NT2/D1 (cell line): ENCODE measurements at regions not wholly inside any gene's neighbourhood (a gene's known extent, or its start where the extent isn't known, plus 50 kb on each side); places are given as distances from the start of the nearest gene placed in this dataset.

Source experiments
- DNase-seq: peaks from one replicate; pipeline ENCODE4 v3.0.0-alpha.2; 2011; ENCODE audit warnings: low read depth, low spot score
- H3K27me3 ChIP-seq: 2 replicates; pipeline ENCODE4 v1.6.0; 2011; ENCODE audit warnings: mild to moderate bottlenecking; ENCODE audit not compliant: insufficient read length, insufficient read depth
- H3K36me3 ChIP-seq: 2 replicates; pipeline ENCODE4 v1.6.1; 2011; ENCODE audit warnings: mild to moderate bottlenecking, low read length, mixed read lengths; ENCODE audit not compliant: insufficient read depth, insufficient read length
- H3K4me1 ChIP-seq: 2 replicates; pipeline ENCODE4 v1.5.1; 2011; ENCODE audit not compliant: insufficient read depth, insufficient read length
- H3K4me3 ChIP-seq: 2 replicates; pipeline ENCODE4 v1.5.1; 2011; ENCODE audit warnings: low read depth; ENCODE audit not compliant: insufficient read length
- H3K9ac ChIP-seq: 2 replicates; pipeline ENCODE4 v1.6.0; 2011; ENCODE audit warnings: low read depth; ENCODE audit not compliant: insufficient read length
- H3K9me3 ChIP-seq: 2 replicates; pipeline ENCODE4 v1.5.1; 2011; ENCODE audit warnings: mild to moderate bottlenecking, low read length; ENCODE audit not compliant: insufficient read depth
- SUZ12 ChIP-seq: IDR thresholded peaks from 2 replicates; pipeline ENCODE4 v1.6.1; 2011; ENCODE audit not compliant: insufficient read length, insufficient read depth; ENCODE audit errors: extremely low read depth
- YY1 ChIP-seq: IDR thresholded peaks from 2 replicates; pipeline ENCODE4 v1.6.1; 2011; ENCODE audit not compliant: insufficient read length, insufficient read depth
- ZNF274 ChIP-seq: IDR thresholded peaks from 2 replicates; pipeline ENCODE4 v1.6.1; 2011; ENCODE audit warnings: mild to moderate bottlenecking, low read depth, low read length

- no peaks in the 10 kb centered on the region for H3K27me3 ChIP-seq
- no peaks in the 10 kb centered on the region for H3K36me3 ChIP-seq
- no peak for TF ChIP-seq YY1
- TF ChIP-seq SUZ12 = no peak
- no peak for TF ChIP-seq ZNF274
- H3K4me3 ChIP-seq = no peak overlapping the region
- peaks cover 2% of the 10 kb centered on the region for H3K4me1 ChIP-seq
- no peak for DNase-seq
- no peak overlapping the region for H3K9ac ChIP-seq
- no peaks in the 10 kb centered on the region for H3K9me3 ChIP-seq
These were observed 190.4 kb downstream of the DRD1 start for GRCh38 chr5:175253597-175253996.

GRCh38 chr5:175252234-175252805, 191.7 kb downstream of the DRD1 start:
- H3K9me3 ChIP-seq = no peaks in the 10 kb centered on the region
- no peaks in the 10 kb centered on the region for H3K36me3 ChIP-seq
- no peak overlapping the region for H3K9ac ChIP-seq
- H3K27me3 ChIP-seq = no peaks in the 10 kb centered on the region
- H3K4me1 ChIP-seq = peaks cover 2% of the 10 kb centered on the region
- H3K4me3 ChIP-seq = no peak overlapping the region
- no peak for DNase-seq
- no peak for TF ChIP-seq SUZ12
- no peak for TF ChIP-seq YY1
- TF ChIP-seq ZNF274 = no peak

- no peaks in the 10 kb centered on the region for H3K9me3 ChIP-seq
- no peaks in the 10 kb centered on the region for H3K27me3 ChIP-seq
- TF ChIP-seq SUZ12 (no peak), ZNF274 (no peak), YY1 (no peak)
- H3K9ac ChIP-seq = no peak overlapping the region
- DNase-seq = no peak
- no peaks in the 10 kb centered on the region for H3K36me3 ChIP-seq
- H3K4me1 ChIP-seq = peaks cover 2% of the 10 kb centered on the region
- no peak overlapping the region for H3K4me3 ChIP-seq
These were observed 193.6 kb downstream of the DRD1 start for GRCh38 chr5:175250426-175250825.

- no peak for DNase-seq
- Histone ChIP-seq H3K27me3 (no peaks in the 10 kb centered on the region), H3K4me3 (no peak overlapping the region), H3K9me3 (no peaks in the 10 kb centered on the region), H3K9ac (no peak overlapping the region), H3K4me1 (no peaks in the 10 kb centered on the region), H3K36me3 (no peaks in the 10 kb centered on the region)
- TF ChIP-seq SUZ12 (no peak), YY1 (no peak), ZNF274 (no peak)
These were observed 195.5 kb downstream of the DRD1 start for GRCh38 chr5:175248416-175248905.

GRCh38 chr5:175246889-175247520, 197.0 kb downstream of the DRD1 start:
- Histone ChIP-seq H3K9me3 (no peaks in the 10 kb centered on the region), H3K9ac (no peak overlapping the region), H3K4me1 (no peaks in the 10 kb centered on the region), H3K36me3 (no peaks in the 10 kb centered on the region), H3K27me3 (no peaks in the 10 kb centered on the region), H3K4me3 (no peak overlapping the region)
- DNase-seq = no peak
- no peak for TF ChIP-seq SUZ12
- no peak for TF ChIP-seq YY1
- TF ChIP-seq ZNF274 = no peak

- no peaks in the 10 kb centered on the region for H3K9me3 ChIP-seq
- DNase-seq = no peak
- H3K4me1 ChIP-seq = no peaks in the 10 kb centered on the region
- TF ChIP-seq ZNF274 (no peak), YY1 (no peak), SUZ12 (no peak)
- no peak overlapping the region for H3K4me3 ChIP-seq
- H3K36me3 ChIP-seq = no peaks in the 10 kb centered on the region
- H3K9ac ChIP-seq = no peak overlapping the region
- no peaks in the 10 kb centered on the region for H3K27me3 ChIP-seq
These were observed 197.6 kb downstream of the DRD1 start for GRCh38 chr5:175246242-175246888.

- DNase-seq = no peak
- Histone ChIP-seq H3K4me1 (no peaks in the 10 kb centered on the region), H3K9ac (no peak overlapping the region), H3K4me3 (no peak overlapping the region), H3K36me3 (no peaks in the 10 kb centered on the region), H3K9me3 (no peaks in the 10 kb centered on the region), H3K27me3 (no peaks in the 10 kb centered on the region)
- TF ChIP-seq YY1 = no peak
- no peak for TF ChIP-seq SUZ12
- no peak for TF ChIP-seq ZNF274
These were observed 200.5 kb downstream of the DRD1 start for GRCh38 chr5:175243441-175243840.
